ENCODE measurements at regions not wholly inside any gene's neighbourhood (a gene's known extent, or its start where the extent isn't known, plus 50 kb on each side); places are given as distances from the start of the nearest gene placed in this dataset.

- TF ChIP-seq CTCF (IDR thresholded peaks at IDR 0.05; ENCODE audit: low read depth, low read length, missing input control): no peak
- no peak for TF ChIP-seq RAD21 (IDR thresholded peaks at IDR 0.05)
- TF ChIP-seq FOXA1 (IDR thresholded peaks at IDR 0.05): no peak
- TF ChIP-seq TAF1 (conservative IDR thresholded peaks at IDR 0.05): no peak
- TF ChIP-seq ZBTB33 (IDR thresholded peaks at IDR 0.05): no peak
- no peak for TF ChIP-seq EGR1 (IDR thresholded peaks at IDR 0.05; ENCODE audit: low read depth in 2 of 2)
- TF ChIP-seq RXRA (IDR thresholded peaks at IDR 0.05): no peak
- no peak for TF ChIP-seq HNF4G (IDR thresholded peaks at IDR 0.05)
- TF ChIP-seq MAX (IDR thresholded peaks at IDR 0.05): no peak
Measured at GRCh38 chr6:23243854-23244253, 674.5 kb downstream of the HDGFL1 start.
